Right cardiac atrium (tissue), 5 donors: ENCODE measurements at regions not wholly inside any gene's neighbourhood (a gene's known extent, or its start where the extent isn't known, plus 50 kb on each side); places are given as distances from the start of the nearest gene placed in this dataset.

Source experiments
- ATAC-seq, 2 donors: fragments of 200-7000 bp; cut with Tn5 transposase; one replicate each; pipeline versions ENCODE4 v1.8.0 to v1.9.1; 2020; ENCODE audit warnings: moderate library complexity in 2 of 2, mild to moderate bottlenecking in 1 of 2
- DNase-seq, 3 donors: peaks; one replicate each; pipeline ENCODE4 v3.0.0-alpha.2; 2020
- H3K27ac ChIP-seq: one replicate; pipeline ENCODE4 v1.5.1; 2013; ENCODE audit warnings: mild to moderate bottlenecking, low read length, control low read depth, moderate library complexity
- H3K27me3 ChIP-seq: one replicate; pipeline ENCODE4 v1.6.1; 2013; ENCODE audit not compliant: control insufficient read depth, insufficient read depth
- H3K4me1 ChIP-seq: one replicate; pipeline ENCODE4 v1.6.1; 2013; ENCODE audit warnings: low read length; ENCODE audit not compliant: control insufficient read depth, insufficient read depth
- H3K4me3 ChIP-seq: one replicate; pipeline ENCODE4 v1.5.1; 2013; ENCODE audit warnings: low read length, control low read depth
- H3K9me3 ChIP-seq: one replicate; pipeline ENCODE4 v1.6.1; 2013; ENCODE audit warnings: low read length; ENCODE audit not compliant: control insufficient read depth
- WGBS: extraction: QIAGEN DNeasy Blood & Tissue Kit; methylation state at CpG from one replicate; pipeline ENCODE4 v1.1.7; 2013; 5-methylcytosine and 5-hydroxymethylcytosine counted together
- intact Hi-C, 4 donors: fragments of 100-400 bp; cut with DNase I; formaldehyde crosslinking; loops; one replicate each; pipeline versions ENCODE4 v1.11.0 to v1.14.0; 2022 to 2023
- donor health status: healthy with polysubstance abuse.
- donor health status: DM: no; HTN: yes; CAD: no.
- donor health status: DM: no; HTN: no; CAD: no.
- donor health status: DM: no; HTN: yes; CAD: no; lungs with severe emphysema.
- donor health status: DM: yes; HTN: yes; CAD: no.

DNA sequence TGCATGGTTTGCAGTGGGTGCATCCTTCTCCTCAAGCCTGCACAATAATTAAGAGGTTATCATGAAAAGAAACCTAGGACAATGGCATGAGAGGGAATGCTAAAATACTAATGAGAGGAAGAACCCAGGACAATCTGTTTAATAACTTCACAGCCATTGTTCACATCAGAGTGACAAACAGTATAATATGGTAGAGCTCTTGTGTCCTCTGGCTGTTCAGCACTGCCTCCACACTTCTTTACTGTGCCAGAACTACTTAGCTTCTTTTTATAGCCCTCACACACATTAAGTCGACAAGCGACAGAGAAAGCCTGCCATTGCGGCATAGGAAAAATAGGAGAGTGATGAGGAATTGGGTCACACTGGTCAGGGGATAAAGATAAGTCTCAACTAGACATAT lies 65.0 kb upstream of the MEIS2 start:
- H3K27me3 ChIP-seq: no peaks in the 10 kb centered on the region
- DNase-seq (no peak), ATAC-seq (peak; percentile 42 to 48)
- H3K4me3 ChIP-seq: no peak overlapping the region
- no peak overlapping the region for H3K27ac ChIP-seq
- WGBS: 57% methylated on average over 3 of the region's 3 CpGs
- intact Hi-C loops: no loop called here
- no peaks in the 10 kb centered on the region for H3K4me1 ChIP-seq
- no peaks in the 10 kb centered on the region for H3K9me3 ChIP-seq

DNA sequence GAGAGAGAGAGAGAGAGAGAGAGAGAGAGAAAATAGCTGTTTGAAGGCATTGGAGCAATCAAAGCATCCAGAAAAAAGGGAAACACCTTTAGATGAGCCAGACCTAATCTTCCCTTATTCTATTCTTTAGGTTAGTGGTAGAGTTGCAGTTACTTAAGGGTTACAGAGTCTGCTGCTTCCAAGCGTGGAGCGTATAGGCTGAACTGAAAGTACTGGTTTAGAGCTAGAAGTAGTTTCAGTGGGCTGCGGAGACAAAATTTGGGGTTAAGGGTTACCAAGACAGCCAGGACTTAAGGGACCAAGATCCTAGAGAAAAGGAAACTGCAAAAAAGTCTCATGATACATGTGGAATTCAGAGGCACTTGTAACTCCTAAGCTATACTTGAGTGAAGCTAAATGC lies 66.1 kb upstream of the MEIS2 start:
- Histone ChIP-seq H3K4me3 (no peak overlapping the region), H3K27me3 (no peaks in the 10 kb centered on the region), H3K4me1 (no peaks in the 10 kb centered on the region), H3K9me3 (no peaks in the 10 kb centered on the region), H3K27ac (no peak overlapping the region)
- WGBS: 47% methylated on average over 3 of the region's 3 CpGs
- DNase-seq: no peak
- intact Hi-C loops: no loop called here
- ATAC-seq: no peak

DNA sequence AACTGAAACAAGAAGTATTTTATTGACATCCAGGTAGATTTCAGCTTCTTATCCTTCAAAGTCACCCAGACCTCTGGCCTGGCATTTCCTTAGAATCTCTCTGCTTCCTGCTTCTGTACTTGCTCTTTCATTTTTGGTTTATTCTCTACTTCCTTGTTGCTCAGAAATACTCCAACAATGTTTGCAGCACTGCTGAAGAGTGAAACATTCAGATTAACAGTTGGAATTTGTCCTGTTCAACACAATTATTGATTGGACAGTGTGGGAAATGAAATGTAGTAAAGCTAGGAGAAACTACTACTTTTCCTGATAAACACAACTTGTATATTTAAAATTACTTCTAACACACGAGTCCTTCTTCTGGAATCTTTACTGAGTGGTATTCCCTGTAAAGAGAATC lies 81.0 kb upstream of the MEIS2 start:
- Histone ChIP-seq H3K27ac (no peak overlapping the region), H3K9me3 (peaks cover 2% of the 10 kb centered on the region), H3K4me3 (no peak overlapping the region), H3K4me1 (no peaks in the 10 kb centered on the region), H3K27me3 (no peaks in the 10 kb centered on the region)
- no peak for DNase-seq
- intact Hi-C loops: no loop called here
- ATAC-seq: no peak
- WGBS: 76% methylated on average over 1 of the region's 1 CpG

GRCh38 chr15:37199545-37199944 lies 99.2 kb upstream of the MEIS2 start:
- WGBS: 61% methylated on average over 5 of the region's 5 CpGs
- DNase-seq: no peak
- H3K4me3 ChIP-seq: no peak overlapping the region
- H3K27ac ChIP-seq: no peak overlapping the region
- no peaks in the 10 kb centered on the region for H3K27me3 ChIP-seq
- no peaks in the 10 kb centered on the region for H3K9me3 ChIP-seq
- intact Hi-C loops: no loop called here
- ATAC-seq: no peak
- no peaks in the 10 kb centered on the region for H3K4me1 ChIP-seq

DNA sequence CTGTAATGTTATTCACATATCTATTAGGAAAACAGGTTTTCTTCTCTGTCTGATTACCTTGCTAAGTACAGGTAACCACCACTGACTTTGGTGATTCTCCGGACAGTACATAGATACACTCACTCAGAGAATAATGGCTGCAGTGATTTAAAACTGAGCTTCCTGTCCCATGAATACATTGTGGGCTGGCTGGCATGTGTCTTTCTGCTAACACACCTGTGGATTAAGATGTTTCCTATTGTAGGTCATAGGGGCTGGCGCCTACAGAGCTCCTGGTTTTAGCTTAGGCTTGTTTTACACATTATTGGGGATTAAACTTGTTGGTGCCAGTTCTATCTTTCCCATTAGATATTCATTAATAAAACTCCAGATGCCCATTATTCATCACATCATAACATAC lies 102.7 kb upstream of the MEIS2 start:
- Histone ChIP-seq H3K27me3 (no peaks in the 10 kb centered on the region), H3K27ac (no peak overlapping the region), H3K4me1 (no peaks in the 10 kb centered on the region), H3K4me3 (no peak overlapping the region), H3K9me3 (no peaks in the 10 kb centered on the region)
- DNase-seq: no peak
- no peak for ATAC-seq
- intact Hi-C loops: no loop called here
- 95% methylated on average over 2 of the region's 2 CpGs for WGBS

- 76% methylated on average over 1 of the region's 1 CpG for WGBS
- ATAC-seq: no peak
- DNase-seq: no peak
- H3K27me3 ChIP-seq: no peaks in the 10 kb centered on the region
- no peak overlapping the region for H3K4me3 ChIP-seq
- H3K27ac ChIP-seq: no peak overlapping the region
- intact Hi-C loops: no loop called here
- H3K9me3 ChIP-seq: no peaks in the 10 kb centered on the region
- no peaks in the 10 kb centered on the region for H3K4me1 ChIP-seq
Measured at GRCh38 chr15:37204692-37205091, 104.3 kb upstream of the MEIS2 start.

DNA sequence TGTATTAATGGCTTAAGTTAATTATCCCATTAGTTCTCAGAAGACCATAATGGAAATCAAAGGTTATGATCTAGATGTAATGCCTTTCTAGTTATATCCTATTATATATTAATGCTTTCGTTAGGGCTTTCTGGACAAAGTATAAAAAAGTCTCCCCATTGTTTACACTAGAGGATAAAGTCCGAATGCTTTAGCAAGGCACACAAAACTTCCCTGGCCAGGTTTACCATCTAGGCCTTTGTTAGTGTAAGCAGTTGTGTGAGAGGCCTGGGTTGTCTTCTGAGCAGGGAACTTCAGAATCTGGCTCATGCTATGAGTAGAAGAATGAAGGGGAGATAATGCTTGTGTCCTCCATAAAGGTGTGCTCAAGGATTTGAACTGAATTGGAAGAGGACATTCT lies 106.3 kb upstream of the MEIS2 start:
- intact Hi-C loops: no loop called here
- H3K27ac ChIP-seq: no peak overlapping the region
- no peak overlapping the region for H3K4me3 ChIP-seq
- WGBS: 89% methylated on average over 2 of the region's 2 CpGs
- no peaks in the 10 kb centered on the region for H3K27me3 ChIP-seq
- DNase-seq: no peak
- no peak for ATAC-seq
- H3K9me3 ChIP-seq: no peaks in the 10 kb centered on the region
- H3K4me1 ChIP-seq: no peaks in the 10 kb centered on the region

- ATAC-seq (no peak), DNase-seq (no peak)
- 65% methylated on average over 3 of the region's 3 CpGs for WGBS
- H3K27me3 ChIP-seq: no peaks in the 10 kb centered on the region
- H3K4me1 ChIP-seq: no peaks in the 10 kb centered on the region
- H3K4me3 ChIP-seq: no peak overlapping the region
- intact Hi-C loops: no loop called here
- H3K9me3 ChIP-seq: no peaks in the 10 kb centered on the region
- no peak overlapping the region for H3K27ac ChIP-seq
Measured at GRCh38 chr15:37208146-37209040, 108.0 kb upstream of the MEIS2 start.

DNA sequence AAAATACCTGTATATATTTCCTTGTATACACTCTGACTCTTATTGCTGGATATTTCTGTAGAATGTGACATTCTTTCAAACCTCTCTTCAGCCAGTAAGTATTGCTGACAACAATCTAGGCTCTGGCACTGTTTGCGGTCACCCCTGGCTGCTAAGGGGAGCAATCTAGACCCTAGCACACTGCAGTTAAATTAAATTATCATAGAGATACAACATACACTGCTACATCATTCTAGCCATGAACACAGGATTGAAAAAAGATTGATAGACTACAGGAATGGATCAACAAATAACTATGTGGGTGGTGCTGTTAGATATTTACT lies 108.7 kb upstream of the MEIS2 start:
- Histone ChIP-seq H3K27ac (no peak overlapping the region), H3K4me1 (no peaks in the 10 kb centered on the region), H3K9me3 (no peaks in the 10 kb centered on the region), H3K27me3 (no peaks in the 10 kb centered on the region), H3K4me3 (no peak overlapping the region)
- DNase-seq: no peak
- intact Hi-C loops: no loop called here
- WGBS: 92% methylated on average over 1 of the region's 1 CpG
- no peak for ATAC-seq

DNA sequence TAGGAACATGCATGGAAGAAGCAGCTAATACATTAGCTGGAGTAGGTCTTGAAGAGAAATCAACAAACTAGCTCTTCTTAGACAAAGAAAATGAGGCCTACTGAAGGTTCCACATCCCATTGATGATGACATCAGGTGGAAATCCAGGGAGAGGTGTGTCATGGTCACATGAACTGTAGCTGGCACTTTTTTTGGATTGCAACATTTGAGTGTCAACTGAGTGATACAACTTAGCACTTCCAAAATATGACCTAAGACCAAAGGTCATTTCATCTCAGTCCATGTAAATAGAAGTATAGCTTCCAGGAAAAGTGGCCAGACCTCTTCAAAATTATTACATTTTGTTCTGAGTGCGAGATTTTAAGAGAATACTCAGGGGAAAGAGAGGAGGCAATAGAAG lies 117.2 kb upstream of the MEIS2 start:
- WGBS: 84% methylated on average over 1 of the region's 1 CpG

GRCh38 chr15:37218351-37218916 lies 118.1 kb upstream of the MEIS2 start:
- no peaks in the 10 kb centered on the region for H3K27me3 ChIP-seq
- H3K4me3 ChIP-seq: no peak overlapping the region
- 61% methylated on average over 4 of the region's 4 CpGs for WGBS
- DNase-seq (no peak), ATAC-seq (no peak)
- no peaks in the 10 kb centered on the region for H3K9me3 ChIP-seq
- intact Hi-C loops: no loop called here
- no peaks in the 10 kb centered on the region for H3K4me1 ChIP-seq
- no peak overlapping the region for H3K27ac ChIP-seq

More for the DNA sequence above, 117.2 kb upstream of the MEIS2 start:
- intact Hi-C loops: no loop called here
- no peaks in the 10 kb centered on the region for H3K27me3 ChIP-seq
- no peak overlapping the region for H3K4me3 ChIP-seq
- ATAC-seq (no peak), DNase-seq (no peak)
- H3K9me3 ChIP-seq: no peaks in the 10 kb centered on the region
- H3K27ac ChIP-seq: no peak overlapping the region
- H3K4me1 ChIP-seq: no peaks in the 10 kb centered on the region
